A549 (cell line): ENCODE measurements at regions not wholly inside any gene's neighbourhood (a gene's known extent, or its start where the extent isn't known, plus 50 kb on each side); places are given as distances from the start of the nearest gene placed in this dataset.
"Not testable (repeated sequence)": the region's sequence is repeated elsewhere in the genome, so short reads cannot be mapped to it uniquely, and the experiment has no call there.

Source experiments
- ATAC-seq, 2 experiments: fragments of 200-7000 bp in 1 of 2; fragments of >200 bp in 1 of 2; cut with Nextera tagmentation in 1 of 2; cut with Tn5 transposase in 1 of 2; 3 replicates each; pipeline versions ENCODE4 v1.8.0 to v1.9.1; 2018 to 2020; ENCODE audit warnings: mild to moderate bottlenecking in 1 of 2, moderate library complexity in 1 of 2
- CTCF ChIA-PET: fragments of 300-600 bp; sonication (Branson Sonifier 250); formaldehyde crosslinking; extraction: SDS; loops from one replicate; lab custom pipeline; 2021; ENCODE audit warnings: antibody characterized with exemption, inconsistent platforms; lab: Yijun Ruan, JAX
- POLR2A ChIA-PET: fragments of 350-600 bp; formaldehyde crosslinking; extraction: SDS; loops from one replicate; lab custom pipeline; 2021; ENCODE audit warnings: antibody characterized with exemption, inconsistent platforms; lab: Yijun Ruan, JAX
- DNase-seq, 2 experiments: peaks; one replicate each; pipeline versions ENCODE4 v3.0.0 to v3.0.0-alpha.2; 2011 to 2016; ENCODE audit warnings: low read depth in 1 of 2, low spot score in 1 of 2
- FAIRE-seq: peaks from 2 replicates; lab custom pipeline; 2011; peaks lifted over from hg19 to GRCh38; lab: Jason Lieb, UNC
- H3K27ac ChIP-seq, 2 experiments: fragments of >200 bp; sonication (Bioruptor Twin); formaldehyde crosslinking; 3 replicates each; pipeline ENCODE4 v1.5.1; 2016 to 2017
- H3K4me1 ChIP-seq: fragments of >200 bp; sonication (Bioruptor Twin); formaldehyde crosslinking; 3 replicates; pipeline ENCODE4 v1.6.1; 2016
- H3K4me2 ChIP-seq: fragments of >200 bp; sonication (Bioruptor Twin); formaldehyde crosslinking; 3 replicates; pipeline ENCODE4 v1.6.1; 2016
- H3K4me3 ChIP-seq: fragments of >200 bp; sonication (Bioruptor Twin); formaldehyde crosslinking; 3 replicates; pipeline ENCODE4 v1.5.1; 2016
- H3K9me3 ChIP-seq: fragments of >200 bp; sonication (Bioruptor Twin); formaldehyde crosslinking; 3 replicates; pipeline ENCODE4 v1.6.1; 2016
- BHLHE40 ChIP-seq: IDR thresholded peaks from 2 replicates; pipeline ENCODE4 v1.6.1; 2012; ENCODE audit warnings: low read depth, low read length, inconsistent platforms
- CBX2 ChIP-seq: fragments of 200-600 bp; sonication (generic); IDR thresholded peaks from 2 replicates; pipeline ENCODE4 v1.6.1; 2016; ENCODE audit warnings: low read depth, mild to moderate bottlenecking, borderline replicate concordance
- CEBPB ChIP-seq, 2 experiments: fragments of >200 bp in 1 of 2; sonication (Bioruptor Twin) in 1 of 2; formaldehyde crosslinking in 1 of 2; IDR thresholded peaks; 2 replicates each; pipeline ENCODE4 v1.6.1; 2012 to 2016
- CHD4 ChIP-seq: fragments of 200-600 bp; sonication (generic); IDR thresholded peaks from 2 replicates; pipeline ENCODE4 v1.6.1; 2016; ENCODE audit warnings: antibody characterized with exemption, mild to moderate bottlenecking, borderline replicate concordance
- FOSB ChIP-seq: fragments of 250-450 bp; sonication (Bioruptor Pico); IDR thresholded peaks from 2 replicates; pipeline ENCODE4 v1.5.0; 2020; ENCODE audit warnings: mild to moderate bottlenecking, moderate library complexity
- HEYL ChIP-seq: fragments of 250-450 bp; sonication (Bioruptor Pico); IDR thresholded peaks from 2 replicates; pipeline ENCODE4 v1.8.0; 2021; ENCODE audit warnings: mild to moderate bottlenecking, moderate library complexity
- HMGXB4 ChIP-seq: fragments of 250-450 bp; sonication (Bioruptor Pico); IDR thresholded peaks from 2 replicates; pipeline ENCODE4 v1.5.0; 2021; ENCODE audit warnings: mild to moderate bottlenecking, moderate library complexity, borderline replicate concordance
- JUNB ChIP-seq: fragments of >200 bp; sonication (Bioruptor Twin); formaldehyde crosslinking; IDR thresholded peaks from 2 replicates; pipeline ENCODE4 v1.6.1; 2016
- MAZ ChIP-seq: fragments of 150-350 bp; IDR thresholded peaks from 2 replicates; pipeline ENCODE4 v1.6.1; 2014; ENCODE audit warnings: antibody characterized with exemption, low read depth, low read length, borderline replicate concordance
- NR3C1 ChIP-seq: fragments of >200 bp; sonication (Bioruptor Twin); formaldehyde crosslinking; IDR thresholded peaks from 3 replicates; pipeline ENCODE4 v1.6.1; 2017
- PHF8 ChIP-seq: fragments of 200-600 bp; sonication (generic); IDR thresholded peaks from 2 replicates; pipeline ENCODE4 v1.6.1; 2016; ENCODE audit warnings: low read depth, mild to moderate bottlenecking, antibody characterized with exemption, moderate library complexity, borderline replicate concordance
- POLR2AphosphoS2 ChIP-seq: conservative IDR thresholded peaks from 2 replicates; pipeline ENCODE4 v1.6.1; 2012; ENCODE audit warnings: low read length, improper control_type of control experiment, inconsistent platforms
- REST ChIP-seq: fragments of 200-600 bp; sonication (generic); IDR thresholded peaks from 2 replicates; pipeline ENCODE4 v1.6.1; 2016; ENCODE audit warnings: antibody characterized with exemption, mild to moderate bottlenecking, moderate library complexity
- RNF2 ChIP-seq: fragments of 200-600 bp; sonication (generic); IDR thresholded peaks from 2 replicates; pipeline ENCODE4 v1.6.1; 2016; ENCODE audit warnings: low read depth, mild to moderate bottlenecking, antibody characterized with exemption, moderate library complexity, borderline replicate concordance
- SREBF2 ChIP-seq: fragments of 450-650 bp; IDR thresholded peaks from 2 replicates; pipeline ENCODE4 v1.6.1; 2014; ENCODE audit warnings: mild to moderate bottlenecking, moderate library complexity
- TP53 ChIP-seq: fragments of 250-450 bp; sonication (Bioruptor Pico); IDR thresholded peaks from 2 replicates; pipeline ENCODE4 v1.5.0; 2021; ENCODE audit warnings: mild to moderate bottlenecking, moderate library complexity
- USF2 ChIP-seq: fragments of 450-650 bp; IDR thresholded peaks from 2 replicates; pipeline ENCODE4 v1.6.1; 2014; ENCODE audit warnings: antibody characterized with exemption
- ZC3H11A ChIP-seq: fragments of 450-650 bp; IDR thresholded peaks from 2 replicates; pipeline ENCODE4 v1.6.1; 2014; ENCODE audit warnings: antibody characterized with exemption, mild to moderate bottlenecking
- ZFP36 ChIP-seq: fragments of 450-650 bp; IDR thresholded peaks from 2 replicates; pipeline ENCODE4 v1.6.1; 2014; ENCODE audit warnings: borderline replicate concordance; ENCODE audit not compliant: partially characterized antibody
- ZSCAN20 ChIP-seq: fragments of 250-450 bp; sonication (Bioruptor Pico); IDR thresholded peaks from 2 replicates; pipeline ENCODE4 v1.8.0; 2022; ENCODE audit warnings: mild to moderate bottlenecking, moderate library complexity
- WGBS: methylation state at CpG from one replicate; pipeline ENCODE4 v1.1.6; 2017; ENCODE audit errors: missing lambda C conversion rate; 5-methylcytosine and 5-hydroxymethylcytosine counted together

- TF ChIP-seq REST (no peak), CBX2 (no peak), USF2 (no peak), FOSB (no peak), BHLHE40 (no peak), TP53 (CRISPR knock-in tag) (no peak), PHF8 (no peak), NR3C1 (no peak), MAZ (no peak), JUNB (no peak), ZC3H11A (no peak), ZSCAN20 (no peak), CEBPB (IDR thresholded peaks at IDR 0.05) (no peak), SREBF2 (no peak), ZFP36 (no peak), HEYL (CRISPR knock-in tag) (no peak)
- FAIRE-seq (no peak), DNase-seq (no peak), ATAC-seq (no peak)
- Histone ChIP-seq H3K4me3 (no peak overlapping the region), H3K9me3 (no peaks in the 10 kb centered on the region), H3K4me1 (no peaks in the 10 kb centered on the region), H3K4me2 (no peak overlapping the region), H3K27ac (no peak overlapping the region)
- POLR2A ChIA-PET: no interaction called here
- 2% methylated on average over 1 of the region's 1 CpG for WGBS
- CTCF ChIA-PET: no interaction called here
Observed at GRCh38 chr2:198857246-198857645, 600.5 kb downstream of the SATB2 start.

- POLR2A ChIA-PET, ATAC-seq, H3K27ac ChIP-seq, FAIRE-seq, H3K4me2 ChIP-seq, H3K9me3 ChIP-seq, DNase-seq, H3K4me3 ChIP-seq, H3K4me1 ChIP-seq, CTCF ChIA-PET: not testable (repeated sequence)
- 16% methylated on average over 6 of the region's 6 CpGs for WGBS
Observed at GRCh38 chr2:198855746-198856145, 602.0 kb downstream of the SATB2 start.

GRCh38 chr2:198852248-198852647, 605.5 kb downstream of the SATB2 start:
- ATAC-seq (no peak), FAIRE-seq (no peak)
- Histone ChIP-seq H3K4me1 (no peaks in the 10 kb centered on the region), H3K9me3 (no peaks in the 10 kb centered on the region)
- CTCF ChIA-PET: no interaction called here
- TF ChIP-seq SREBF2 (no peak), CEBPB (IDR thresholded peaks at IDR 0.05) (no peak), POLR2AphosphoS2 (no peak), RNF2 (no peak), HMGXB4 (CRISPR knock-in tag) (no peak), USF2 (no peak), PHF8 (no peak), CHD4 (no peak)
- TF ChIP-seq, all 56 proteins: peak for 0
- 12% methylated on average over 2 of the region's 2 CpGs for WGBS
- no peak overlapping the region for H3K4me3 ChIP-seq
- DNase-seq: no peak
- no peak overlapping the region for H3K4me2 ChIP-seq
- no peak overlapping the region for H3K27ac ChIP-seq
- POLR2A ChIA-PET: no interaction called here
